WTC11 (cell line): ENCODE measurements at regions not wholly inside any gene's neighbourhood (a gene's known extent, or its start where the extent isn't known, plus 50 kb on each side); places are given as distances from the start of the nearest gene placed in this dataset.

ENCODE experiments used
- ATAC-seq: fragments of 200-7000 bp; cut with Tn5 transposase; 2 replicates; pipeline ENCODE4 v1.10.0; 2021; ENCODE audit warnings: mild to moderate bottlenecking, moderate library complexity
- CTCF ChIA-PET: fragments of 300-600 bp; sonication (Branson Sonifier 250); formaldehyde crosslinking; loops from one replicate; lab custom pipeline; 2021; ENCODE audit warnings: antibody characterized with exemption; lab: Charles Lee
- POLR2A ChIA-PET: fragments of 350-600 bp; sonication (Branson Sonifier 250); formaldehyde crosslinking; loops from one replicate; lab custom pipeline; 2021; ENCODE audit warnings: antibody characterized with exemption; lab: Charles Lee
- DNase-seq: peaks from one replicate; pipeline ENCODE4 v3.0.0; 2021; ENCODE audit warnings: low spot score
- H3K27ac Mint-ChIP-seq: 2 replicates; pipeline ENCODE4 v1.8.0; 2021; ENCODE audit warnings: mixed read lengths
- H3K27me3 Mint-ChIP-seq: 2 replicates; pipeline ENCODE4 v1.8.0; 2021; ENCODE audit warnings: low read depth, mild to moderate bottlenecking, moderate library complexity, mixed read lengths
- H3K36me3 Mint-ChIP-seq: 2 replicates; pipeline ENCODE4 v1.8.0; 2021; ENCODE audit warnings: mixed read lengths
- H3K4me1 Mint-ChIP-seq: 2 replicates; pipeline ENCODE4 v1.8.0; 2022; ENCODE audit warnings: mixed read lengths
- H3K4me3 Mint-ChIP-seq: 2 replicates; pipeline ENCODE4 v1.8.0; 2021; ENCODE audit warnings: mild to moderate bottlenecking, moderate library complexity, mixed read lengths
- H3K9me3 Mint-ChIP-seq: 2 replicates; pipeline ENCODE4 v1.8.0; 2021; ENCODE audit warnings: mixed read lengths
- CBFB ChIP-seq: sonication (generic); formaldehyde crosslinking; IDR thresholded peaks from 2 replicates; pipeline ENCODE4 v1.8.1; 2022; ENCODE audit warnings: mild to moderate bottlenecking, low read depth, missing genetic modification reagents
- ELF4 ChIP-seq: sonication (generic); formaldehyde crosslinking; IDR thresholded peaks from 2 replicates; pipeline ENCODE4 v1.8.1; 2022; ENCODE audit warnings: low read depth, mild to moderate bottlenecking, moderate library complexity, missing genetic modification reagents
- ETV6 ChIP-seq: sonication (generic); formaldehyde crosslinking; IDR thresholded peaks from 2 replicates; pipeline ENCODE4 v1.8.1; 2022; ENCODE audit warnings: mild to moderate bottlenecking, missing genetic modification reagents
- FOXK1 ChIP-seq: sonication (generic); formaldehyde crosslinking; IDR thresholded peaks from 2 replicates; pipeline ENCODE4 v1.8.0; 2022; ENCODE audit warnings: mild to moderate bottlenecking, moderate library complexity, missing genetic modification reagents
- GABPB1 ChIP-seq: sonication (generic); formaldehyde crosslinking; IDR thresholded peaks from 2 replicates; pipeline ENCODE4 v1.8.1; 2023; ENCODE audit warnings: mild to moderate bottlenecking, missing genetic modification reagents
- JAZF1 ChIP-seq: fragments of 250-450 bp; sonication (Bioruptor Pico); IDR thresholded peaks from 2 replicates; pipeline ENCODE4 v1.9.0; 2021; ENCODE audit warnings: moderate library complexity, mild to moderate bottlenecking, inconsistent platforms
- NFE2L1 ChIP-seq: sonication (generic); formaldehyde crosslinking; IDR thresholded peaks from 2 replicates; pipeline ENCODE4 v1.8.1; 2023; ENCODE audit warnings: missing genetic modification reagents
- NR1H2 ChIP-seq: sonication (generic); formaldehyde crosslinking; IDR thresholded peaks from 2 replicates; pipeline ENCODE4 v1.9.0; 2021; ENCODE audit warnings: mild to moderate bottlenecking, moderate library complexity, missing genetic modification reagents
- RELA ChIP-seq: sonication (generic); formaldehyde crosslinking; IDR thresholded peaks from 2 replicates; pipeline ENCODE4 v1.8.1; 2022; ENCODE audit warnings: missing genetic modification reagents, mild to moderate bottlenecking, borderline replicate concordance
- RORB ChIP-seq: fragments of 250-450 bp; sonication (Bioruptor Pico); IDR thresholded peaks from 2 replicates; pipeline ENCODE4 v1.9.0; 2021; ENCODE audit warnings: mild to moderate bottlenecking
- SMAD3 ChIP-seq: sonication (generic); formaldehyde crosslinking; IDR thresholded peaks from 2 replicates; pipeline ENCODE4 v1.8.0; 2022; ENCODE audit warnings: missing genetic modification reagents, mild to moderate bottlenecking, borderline replicate concordance
- TCF7 ChIP-seq: sonication (generic); formaldehyde crosslinking; IDR thresholded peaks from 2 replicates; pipeline ENCODE4 v1.8.0; 2022; ENCODE audit warnings: mild to moderate bottlenecking, low read depth, missing genetic modification reagents, moderate library complexity
- TP53 ChIP-seq: sonication (generic); formaldehyde crosslinking; IDR thresholded peaks from 2 replicates; pipeline ENCODE4 v1.8.1; 2023; ENCODE audit warnings: mild to moderate bottlenecking, missing genetic modification reagents
- ZBTB21 ChIP-seq: sonication (generic); formaldehyde crosslinking; IDR thresholded peaks from 2 replicates; pipeline ENCODE4 v1.8.1; 2023; ENCODE audit warnings: mild to moderate bottlenecking, missing genetic modification reagents, borderline replicate concordance
- ZNF121 ChIP-seq: sonication (generic); formaldehyde crosslinking; IDR thresholded peaks from 2 replicates; pipeline ENCODE4 v1.8.0; 2023; ENCODE audit warnings: missing genetic modification reagents
- ZNF138 ChIP-seq: sonication (generic); formaldehyde crosslinking; conservative IDR thresholded peaks from 2 replicates; pipeline ENCODE4 v1.8.1; 2022; ENCODE audit warnings: mild to moderate bottlenecking, moderate library complexity, missing genetic modification reagents
- ZNF219 ChIP-seq: sonication (generic); formaldehyde crosslinking; IDR thresholded peaks from 2 replicates; pipeline ENCODE4 v1.8.0; 2023; ENCODE audit warnings: missing genetic modification reagents, mild to moderate bottlenecking, borderline replicate concordance
- ZNF263 ChIP-seq: sonication (generic); formaldehyde crosslinking; IDR thresholded peaks from 2 replicates; pipeline ENCODE4 v1.8.1; 2022; ENCODE audit warnings: low read depth, mild to moderate bottlenecking, moderate library complexity, missing genetic modification reagents
- TF ChIP-seq, protein P1 (sequence below): fragments of 250-450 bp; sonication (Bioruptor Pico); IDR thresholded peaks from 2 replicates; pipeline ENCODE4 v1.9.0; 2021; ENCODE audit warnings: mild to moderate bottlenecking, borderline replicate concordance
- TF ChIP-seq, protein P2 (sequence below): sonication (generic); formaldehyde crosslinking; IDR thresholded peaks from 2 replicates; pipeline ENCODE4 v1.8.1; 2023; ENCODE audit warnings: mild to moderate bottlenecking, missing genetic modification reagents, moderate library complexity
- TF ChIP-seq, protein P3 (sequence below): fragments of 250-450 bp; sonication (Bioruptor Pico); IDR thresholded peaks from 2 replicates; pipeline ENCODE4 v1.9.0; 2021; ENCODE audit warnings: mild to moderate bottlenecking
- TF ChIP-seq, protein P4 (sequence below): sonication (generic); formaldehyde crosslinking; IDR thresholded peaks from 2 replicates; pipeline ENCODE4 v1.8.1; 2023; ENCODE audit warnings: mild to moderate bottlenecking, missing genetic modification reagents
- TF ChIP-seq, protein P5 (sequence below): fragments of 250-450 bp; sonication (Bioruptor Pico); IDR thresholded peaks from 2 replicates; pipeline ENCODE4 v1.8.0; 2021; ENCODE audit warnings: mild to moderate bottlenecking
- TF ChIP-seq, protein P6 (sequence below): fragments of 200-600 bp; IDR thresholded peaks from 2 replicates; pipeline ENCODE4 v1.8.0; 2022; ENCODE audit warnings: antibody characterized with exemption

DNA sequence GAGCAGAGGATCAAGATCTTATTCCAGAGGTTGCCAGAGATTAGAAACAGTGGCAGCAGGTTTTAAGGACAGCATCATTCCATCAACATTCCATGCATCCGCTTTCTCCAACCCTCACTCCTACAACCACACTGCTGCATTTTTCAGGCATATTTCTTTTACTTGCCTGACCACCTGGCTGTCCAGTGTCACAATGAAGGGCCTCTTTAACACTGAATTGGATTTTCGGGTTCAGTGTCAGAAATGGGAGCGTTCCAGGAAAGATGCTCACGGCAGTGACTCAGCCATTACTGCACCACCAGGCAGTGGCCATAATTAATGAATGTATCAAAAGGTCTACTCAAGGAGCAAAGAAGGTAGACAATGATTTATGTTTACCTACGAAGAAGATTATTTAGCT is 200.4 kb upstream of the ESRRG start:
- Mint-ChIP-seq H3K27ac (no peak overlapping the region), H3K9me3 (no peaks in the 10 kb centered on the region), H3K4me3 (no peak overlapping the region), H3K27me3 (no peaks in the 10 kb centered on the region), H3K36me3 (no peaks in the 10 kb centered on the region), H3K4me1 (peaks cover 20% of the 10 kb centered on the region)
- TF ChIP-seq ZNF219 (CRISPR knock-in tag) (no peak), RORB (no peak), CBFB (no peak), SMAD3 (CRISPR knock-in tag) (no peak), ZBTB21 (CRISPR knock-in tag) (no peak), RELA (CRISPR knock-in tag) (no peak), TCF7 (CRISPR knock-in tag) (no peak), NR1H2 (CRISPR knock-in tag) (no peak)
- TF ChIP-seq, protein P1, sequence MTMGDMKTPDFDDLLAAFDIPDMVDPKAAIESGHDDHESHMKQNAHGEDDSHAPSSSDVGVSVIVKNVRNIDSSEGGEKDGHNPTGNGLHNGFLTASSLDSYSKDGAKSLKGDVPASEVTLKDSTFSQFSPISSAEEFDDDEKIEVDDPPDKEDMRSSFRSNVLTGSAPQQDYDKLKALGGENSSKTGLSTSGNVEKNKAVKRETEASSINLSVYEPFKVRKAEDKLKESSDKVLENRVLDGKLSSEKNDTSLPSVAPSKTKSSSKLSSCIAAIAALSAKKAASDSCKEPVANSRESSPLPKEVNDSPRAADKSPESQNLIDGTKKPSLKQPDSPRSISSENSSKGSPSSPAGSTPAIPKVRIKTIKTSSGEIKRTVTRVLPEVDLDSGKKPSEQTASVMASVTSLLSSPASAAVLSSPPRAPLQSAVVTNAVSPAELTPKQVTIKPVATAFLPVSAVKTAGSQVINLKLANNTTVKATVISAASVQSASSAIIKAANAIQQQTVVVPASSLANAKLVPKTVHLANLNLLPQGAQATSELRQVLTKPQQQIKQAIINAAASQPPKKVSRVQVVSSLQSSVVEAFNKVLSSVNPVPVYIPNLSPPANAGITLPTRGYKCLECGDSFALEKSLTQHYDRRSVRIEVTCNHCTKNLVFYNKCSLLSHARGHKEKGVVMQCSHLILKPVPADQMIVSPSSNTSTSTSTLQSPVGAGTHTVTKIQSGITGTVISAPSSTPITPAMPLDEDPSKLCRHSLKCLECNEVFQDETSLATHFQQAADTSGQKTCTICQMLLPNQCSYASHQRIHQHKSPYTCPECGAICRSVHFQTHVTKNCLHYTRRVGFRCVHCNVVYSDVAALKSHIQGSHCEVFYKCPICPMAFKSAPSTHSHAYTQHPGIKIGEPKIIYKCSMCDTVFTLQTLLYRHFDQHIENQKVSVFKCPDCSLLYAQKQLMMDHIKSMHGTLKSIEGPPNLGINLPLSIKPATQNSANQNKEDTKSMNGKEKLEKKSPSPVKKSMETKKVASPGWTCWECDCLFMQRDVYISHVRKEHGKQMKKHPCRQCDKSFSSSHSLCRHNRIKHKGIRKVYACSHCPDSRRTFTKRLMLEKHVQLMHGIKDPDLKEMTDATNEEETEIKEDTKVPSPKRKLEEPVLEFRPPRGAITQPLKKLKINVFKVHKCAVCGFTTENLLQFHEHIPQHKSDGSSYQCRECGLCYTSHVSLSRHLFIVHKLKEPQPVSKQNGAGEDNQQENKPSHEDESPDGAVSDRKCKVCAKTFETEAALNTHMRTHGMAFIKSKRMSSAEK: no peak
- TF ChIP-seq, protein P2, sequence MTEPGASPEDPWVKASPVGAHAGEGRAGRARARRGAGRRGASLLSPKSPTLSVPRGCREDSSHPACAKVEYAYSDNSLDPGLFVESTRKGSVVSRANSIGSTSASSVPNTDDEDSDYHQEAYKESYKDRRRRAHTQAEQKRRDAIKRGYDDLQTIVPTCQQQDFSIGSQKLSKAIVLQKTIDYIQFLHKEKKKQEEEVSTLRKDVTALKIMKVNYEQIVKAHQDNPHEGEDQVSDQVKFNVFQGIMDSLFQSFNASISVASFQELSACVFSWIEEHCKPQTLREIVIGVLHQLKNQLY (CRISPR knock-in tag): no peak
- TF ChIP-seq, protein P3, sequence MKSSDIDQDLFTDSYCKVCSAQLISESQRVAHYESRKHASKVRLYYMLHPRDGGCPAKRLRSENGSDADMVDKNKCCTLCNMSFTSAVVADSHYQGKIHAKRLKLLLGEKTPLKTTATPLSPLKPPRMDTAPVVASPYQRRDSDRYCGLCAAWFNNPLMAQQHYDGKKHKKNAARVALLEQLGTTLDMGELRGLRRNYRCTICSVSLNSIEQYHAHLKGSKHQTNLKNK (CRISPR knock-in tag): no peak
- TF ChIP-seq, protein P4, sequence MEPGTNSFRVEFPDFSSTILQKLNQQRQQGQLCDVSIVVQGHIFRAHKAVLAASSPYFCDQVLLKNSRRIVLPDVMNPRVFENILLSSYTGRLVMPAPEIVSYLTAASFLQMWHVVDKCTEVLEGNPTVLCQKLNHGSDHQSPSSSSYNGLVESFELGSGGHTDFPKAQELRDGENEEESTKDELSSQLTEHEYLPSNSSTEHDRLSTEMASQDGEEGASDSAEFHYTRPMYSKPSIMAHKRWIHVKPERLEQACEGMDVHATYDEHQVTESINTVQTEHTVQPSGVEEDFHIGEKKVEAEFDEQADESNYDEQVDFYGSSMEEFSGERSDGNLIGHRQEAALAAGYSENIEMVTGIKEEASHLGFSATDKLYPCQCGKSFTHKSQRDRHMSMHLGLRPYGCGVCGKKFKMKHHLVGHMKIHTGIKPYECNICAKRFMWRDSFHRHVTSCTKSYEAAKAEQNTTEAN: no peak
- no peak for ATAC-seq
- ChIA-PET CTCF (no interaction called here), POLR2A (no interaction called here)
- DNase-seq: no peak

DNA sequence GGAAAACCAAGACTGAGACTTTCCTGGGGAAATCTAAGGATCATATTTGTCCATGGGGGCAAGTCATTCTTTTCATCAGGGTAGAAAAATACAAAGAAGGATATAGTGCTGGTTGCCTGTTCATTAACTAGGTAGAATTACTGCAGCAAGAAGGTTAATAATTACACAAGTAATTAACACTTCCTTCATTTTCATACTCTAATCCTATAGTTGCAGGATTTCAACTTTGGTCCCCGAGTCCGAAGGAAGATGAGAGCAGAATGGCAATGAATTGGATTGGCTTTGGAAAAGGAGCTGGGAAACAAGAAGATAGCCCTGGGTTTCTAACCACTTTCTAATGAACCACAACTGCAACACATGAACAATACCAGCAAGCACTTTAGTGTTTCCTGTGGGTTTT is 199.2 kb upstream of the ESRRG start:
- Mint-ChIP-seq H3K4me1 (peaks cover 15% of the 10 kb centered on the region), H3K4me3 (no peak overlapping the region), H3K27ac (no peak overlapping the region), H3K27me3 (no peaks in the 10 kb centered on the region), H3K36me3 (no peaks in the 10 kb centered on the region), H3K9me3 (no peaks in the 10 kb centered on the region)
- POLR2A ChIA-PET: no interaction called here
- DNase-seq: no peak
- CTCF ChIA-PET: no interaction called here
- TF ChIP-seq RELA (CRISPR knock-in tag) (no peak), ELF4 (no peak), GABPB1 (CRISPR knock-in tag) (no peak)
- TF ChIP-seq, protein P5, sequence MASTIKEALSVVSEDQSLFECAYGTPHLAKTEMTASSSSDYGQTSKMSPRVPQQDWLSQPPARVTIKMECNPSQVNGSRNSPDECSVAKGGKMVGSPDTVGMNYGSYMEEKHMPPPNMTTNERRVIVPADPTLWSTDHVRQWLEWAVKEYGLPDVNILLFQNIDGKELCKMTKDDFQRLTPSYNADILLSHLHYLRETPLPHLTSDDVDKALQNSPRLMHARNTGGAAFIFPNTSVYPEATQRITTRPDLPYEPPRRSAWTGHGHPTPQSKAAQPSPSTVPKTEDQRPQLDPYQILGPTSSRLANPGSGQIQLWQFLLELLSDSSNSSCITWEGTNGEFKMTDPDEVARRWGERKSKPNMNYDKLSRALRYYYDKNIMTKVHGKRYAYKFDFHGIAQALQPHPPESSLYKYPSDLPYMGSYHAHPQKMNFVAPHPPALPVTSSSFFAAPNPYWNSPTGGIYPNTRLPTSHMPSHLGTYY (CRISPR knock-in tag): no peak
- no peak for ATAC-seq

DNA sequence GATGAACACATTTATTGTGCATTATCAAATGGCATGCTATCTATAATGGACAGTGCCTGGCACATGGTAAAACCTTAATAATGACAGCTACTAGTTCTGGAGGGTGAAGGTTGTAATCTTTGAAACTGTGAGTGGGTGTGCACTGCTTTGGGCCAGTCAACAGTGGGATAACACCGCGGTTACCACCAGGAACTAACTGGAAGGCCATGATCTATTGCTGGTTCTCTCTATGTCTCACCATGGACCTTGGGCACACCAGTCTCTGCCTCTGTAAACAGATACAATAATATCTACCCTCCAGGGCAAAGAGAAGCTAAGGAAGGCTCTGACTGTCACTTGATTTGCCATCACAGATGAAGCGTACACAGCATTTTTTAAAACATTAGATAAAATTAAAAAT is 198.6 kb upstream of the ESRRG start:
- no peak overlapping the region for H3K4me3 Mint-ChIP-seq
- DNase-seq: no peak
- CTCF ChIA-PET: no interaction called here
- no peak for ATAC-seq
- peaks cover 10% of the 10 kb centered on the region for H3K4me1 Mint-ChIP-seq
- H3K9me3 Mint-ChIP-seq: no peaks in the 10 kb centered on the region
- POLR2A ChIA-PET: no interaction called here
- H3K36me3 Mint-ChIP-seq: no peaks in the 10 kb centered on the region
- no peaks in the 10 kb centered on the region for H3K27me3 Mint-ChIP-seq
- H3K27ac Mint-ChIP-seq: no peak overlapping the region
- TF ChIP-seq JAZF1 (CRISPR knock-in tag) (no peak), ZNF121 (no peak), NFE2L1 (CRISPR knock-in tag) (no peak), ZBTB21 (CRISPR knock-in tag) (no peak), TP53 (no peak), ETV6 (CRISPR knock-in tag) (no peak), FOXK1 (CRISPR knock-in tag) (no peak), RELA (CRISPR knock-in tag) (no peak), ZNF263 (CRISPR knock-in tag) (no peak), ZNF138 (CRISPR knock-in tag) (no peak)
- TF ChIP-seq, protein P6, sequence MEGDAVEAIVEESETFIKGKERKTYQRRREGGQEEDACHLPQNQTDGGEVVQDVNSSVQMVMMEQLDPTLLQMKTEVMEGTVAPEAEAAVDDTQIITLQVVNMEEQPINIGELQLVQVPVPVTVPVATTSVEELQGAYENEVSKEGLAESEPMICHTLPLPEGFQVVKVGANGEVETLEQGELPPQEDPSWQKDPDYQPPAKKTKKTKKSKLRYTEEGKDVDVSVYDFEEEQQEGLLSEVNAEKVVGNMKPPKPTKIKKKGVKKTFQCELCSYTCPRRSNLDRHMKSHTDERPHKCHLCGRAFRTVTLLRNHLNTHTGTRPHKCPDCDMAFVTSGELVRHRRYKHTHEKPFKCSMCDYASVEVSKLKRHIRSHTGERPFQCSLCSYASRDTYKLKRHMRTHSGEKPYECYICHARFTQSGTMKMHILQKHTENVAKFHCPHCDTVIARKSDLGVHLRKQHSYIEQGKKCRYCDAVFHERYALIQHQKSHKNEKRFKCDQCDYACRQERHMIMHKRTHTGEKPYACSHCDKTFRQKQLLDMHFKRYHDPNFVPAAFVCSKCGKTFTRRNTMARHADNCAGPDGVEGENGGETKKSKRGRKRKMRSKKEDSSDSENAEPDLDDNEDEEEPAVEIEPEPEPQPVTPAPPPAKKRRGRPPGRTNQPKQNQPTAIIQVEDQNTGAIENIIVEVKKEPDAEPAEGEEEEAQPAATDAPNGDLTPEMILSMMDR: no peak
